Inflammatory macrophage treated with lipopolysaccharide for 4 hours (primary cell): ENCODE measurements at regions not wholly inside any gene's neighbourhood (a gene's known extent, or its start where the extent isn't known, plus 50 kb on each side); places are given as distances from the start of the nearest gene placed in this dataset.

Source experiments
- DNase-seq: peaks from one replicate; pipeline ENCODE4 v3.0.0-alpha.2; 2020

- DNase-seq = no peak
These were observed 88.0 kb upstream of the TMEM132C start for GRCh38 chr12:128178966-128179365.

- no peak for DNase-seq
These were observed 86.8 kb upstream of the TMEM132C start for GRCh38 chr12:128180166-128180565.

GRCh38 chr12:128190052-128190451, 76.9 kb upstream of the TMEM132C start:
- no peak for DNase-seq

GRCh38 chr12:128190614-128191013, 76.4 kb upstream of the TMEM132C start:
- no peak for DNase-seq

GRCh38 chr12:128191380-128191779, 75.6 kb upstream of the TMEM132C start:
- DNase-seq = no peak

- no peak for DNase-seq
These were observed 62.3 kb upstream of the TMEM132C start for GRCh38 chr12:128204711-128205110.

- DNase-seq = no peak
These were observed 61.8 kb upstream of the TMEM132C start for GRCh38 chr12:128205145-128205544.

GRCh38 chr12:128205758-128206157, 61.2 kb upstream of the TMEM132C start:
- DNase-seq = no peak
